Neural cell (in vitro differentiated cells): ENCODE measurements at regions not wholly inside any gene's neighbourhood (a gene's known extent, or its start where the extent isn't known, plus 50 kb on each side); places are given as distances from the start of the nearest gene placed in this dataset.

Experiments
- H2AFZ ChIP-seq: fragments of 200-600, 300-800 bp; sonication (generic), shearing (Covaris generic); 2 replicates; pipeline ENCODE4 v1.6.0; 2014; ENCODE audit warnings: low read depth, mild to moderate bottlenecking, antibody characterized with exemption, low read length, moderate library complexity
- H3F3A ChIP-seq: fragments of 200-600 bp; shearing (Covaris generic); 2 replicates; pipeline ENCODE4 v1.6.1; 2016; ENCODE audit warnings: mild to moderate bottlenecking, moderate library complexity, mixed read lengths, antibody characterized with exemption, low read length; ENCODE audit not compliant: insufficient read depth, poor library complexity, severe bottlenecking
- H3K27ac ChIP-seq: fragments of 200-600, 300-800 bp; sonication (generic), shearing (Covaris generic); 2 replicates; pipeline ENCODE4 v1.5.1; 2014; ENCODE audit warnings: mild to moderate bottlenecking, low read length, moderate library complexity
- H3K27me3 ChIP-seq: fragments of 300-800, 200-600 bp; sonication (generic), shearing (Covaris generic); 2 replicates; pipeline ENCODE4 v1.6.0; 2014; ENCODE audit warnings: mild to moderate bottlenecking, low read depth, low read length, moderate library complexity; ENCODE audit not compliant: insufficient read depth
- H3K36me3 ChIP-seq: fragments of 300-800, 200-600 bp; sonication (generic), shearing (Covaris generic); 2 replicates; pipeline ENCODE4 v1.5.1; 2014; ENCODE audit warnings: mild to moderate bottlenecking, antibody characterized with exemption, low read length, moderate library complexity; ENCODE audit not compliant: insufficient read depth
- H3K4me2 ChIP-seq: fragments of 300-800, 200-600 bp; sonication (generic), shearing (Covaris generic); 2 replicates; pipeline ENCODE4 v1.6.0; 2014; ENCODE audit warnings: mild to moderate bottlenecking, low read length
- H3K4me3 ChIP-seq: fragments of 300-800, 200-600 bp; sonication (generic), shearing (Covaris generic); 2 replicates; pipeline ENCODE4 v1.5.1; 2014; ENCODE audit warnings: mild to moderate bottlenecking, low read length, moderate library complexity
- H3K79me2 ChIP-seq: fragments of 200-600 bp; shearing (Covaris generic); replicated peaks from 2 replicates; pipeline ENCODE4 v1.6.0; 2014; ENCODE audit warnings: mild to moderate bottlenecking, low read length, moderate library complexity; ENCODE audit not compliant: insufficient read depth
- H3K9ac ChIP-seq: fragments of 300-800, 200-600 bp; sonication (generic), shearing (Covaris generic); 2 replicates; pipeline ENCODE4 v1.6.1; 2016; ENCODE audit warnings: mild to moderate bottlenecking, low read length, mixed read lengths
- H3K9me2 ChIP-seq: fragments of 200-600 bp; shearing (Covaris generic); 2 replicates; pipeline ENCODE4 v1.6.1; 2016; ENCODE audit warnings: mild to moderate bottlenecking, low read length, mixed read lengths; ENCODE audit not compliant: insufficient read depth
- H3K9me3 ChIP-seq: fragments of 200-600, 300-800 bp; sonication (generic), shearing (Covaris generic); 2 replicates; pipeline ENCODE4 v1.6.1; 2016; ENCODE audit warnings: mild to moderate bottlenecking, mixed run types, low read length, moderate library complexity, mixed read lengths
- H4K20me1 ChIP-seq: fragments of 200-600 bp; shearing (Covaris generic); 2 replicates; pipeline ENCODE4 v1.6.1; 2016; ENCODE audit warnings: mild to moderate bottlenecking, mixed run types; ENCODE audit not compliant: insufficient read depth
- EP300 ChIP-seq: fragments of 450-650 bp; conservative IDR thresholded peaks from 2 replicates; pipeline ENCODE4 v1.6.1; 2014; ENCODE audit warnings: antibody characterized with exemption, mild to moderate bottlenecking, moderate library complexity; ENCODE audit not compliant: poor library complexity, severe bottlenecking
- EZH2 ChIP-seq: fragments of 200-600, 300-800 bp; shearing (Covaris generic), sonication (generic); IDR thresholded peaks from 2 replicates; pipeline ENCODE4 v1.6.1; 2014; ENCODE audit warnings: antibody characterized with exemption, low read length, borderline replicate concordance, mild to moderate bottlenecking; ENCODE audit not compliant: insufficient read depth, poor library complexity, severe bottlenecking
- MXI1 ChIP-seq: fragments of 450-650 bp; conservative IDR thresholded peaks from 2 replicates; pipeline ENCODE4 v1.6.1; 2014; ENCODE audit warnings: antibody characterized with exemption, mild to moderate bottlenecking; ENCODE audit not compliant: poor library complexity, severe bottlenecking
- POLR2AphosphoS5 ChIP-seq: IDR thresholded peaks from 2 replicates; pipeline ENCODE4 v1.6.1; 2012
- RAD21 ChIP-seq: fragments of 450-650 bp; conservative IDR thresholded peaks from 2 replicates; pipeline ENCODE4 v1.6.1; 2014; ENCODE audit warnings: antibody characterized with exemption, mild to moderate bottlenecking, moderate library complexity
- SMC3 ChIP-seq: fragments of 450-650 bp; conservative IDR thresholded peaks from 2 replicates; pipeline ENCODE4 v1.6.1; 2014; ENCODE audit warnings: antibody characterized with exemption, mild to moderate bottlenecking, moderate library complexity; ENCODE audit not compliant: poor library complexity
- TAF1 ChIP-seq: IDR thresholded peaks from 2 replicates; pipeline ENCODE4 v1.6.1; 2012; ENCODE audit warnings: low read depth
- TF ChIP-seq, protein P1 (sequence below): IDR thresholded peaks from 2 replicates; pipeline ENCODE4 v1.6.1; 2012; ENCODE audit warnings: borderline replicate concordance
- TF ChIP-seq, protein P2 (sequence below): fragments of 450-650 bp; IDR thresholded peaks from 2 replicates; pipeline ENCODE4 v1.5.1; 2014; ENCODE audit warnings: antibody characterized with exemption, mild to moderate bottlenecking, moderate library complexity; ENCODE audit not compliant: poor library complexity, severe bottlenecking

DNA sequence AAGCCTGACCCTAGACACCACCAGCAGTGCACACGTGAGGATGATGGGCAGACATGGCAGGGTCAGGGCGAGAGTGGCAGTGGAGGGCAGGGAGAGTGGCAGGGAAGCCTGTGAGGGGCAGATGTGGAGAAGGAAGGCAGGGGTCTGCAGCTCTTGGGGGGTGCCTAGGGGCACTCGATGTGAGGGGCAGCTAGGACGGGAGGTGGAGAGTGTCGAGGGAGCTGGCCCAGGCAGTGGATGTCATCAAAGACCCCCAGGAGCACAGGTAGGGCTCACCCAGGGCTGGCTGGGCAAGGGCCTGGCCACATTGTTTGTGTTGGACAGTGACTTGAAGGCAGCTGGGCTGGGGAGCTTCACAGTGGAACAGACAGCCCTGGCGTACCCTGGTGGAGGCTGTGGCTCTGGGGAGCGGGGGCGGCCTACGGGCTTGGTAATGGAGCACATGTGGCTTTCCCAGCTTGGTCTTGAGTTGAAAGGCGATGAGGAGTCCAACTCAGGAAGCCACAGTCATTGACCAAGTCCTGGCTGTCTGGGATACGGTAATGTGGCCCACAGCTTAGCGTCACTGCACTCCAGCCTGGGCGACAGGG lies 87.1 kb downstream of the RTP5 start:
- no peak overlapping the region for H3K4me2 ChIP-seq
- no peaks in the 10 kb centered on the region for H3K79me2 ChIP-seq
- no peaks in the 10 kb centered on the region for H3K36me3 ChIP-seq
- H3K4me3 ChIP-seq: no peak overlapping the region
- H3K9me2 ChIP-seq: no peaks in the 10 kb centered on the region
- H2AFZ ChIP-seq: no peak overlapping the region
- no peaks in the 10 kb centered on the region for H3K9me3 ChIP-seq
- H3F3A ChIP-seq: no peaks in the 10 kb centered on the region
- H3K27me3 ChIP-seq: no peaks in the 10 kb centered on the region
- no peak overlapping the region for H3K9ac ChIP-seq
- no peaks in the 10 kb centered on the region for H4K20me1 ChIP-seq
- no peak overlapping the region for H3K27ac ChIP-seq
- TF ChIP-seq, protein P1, sequence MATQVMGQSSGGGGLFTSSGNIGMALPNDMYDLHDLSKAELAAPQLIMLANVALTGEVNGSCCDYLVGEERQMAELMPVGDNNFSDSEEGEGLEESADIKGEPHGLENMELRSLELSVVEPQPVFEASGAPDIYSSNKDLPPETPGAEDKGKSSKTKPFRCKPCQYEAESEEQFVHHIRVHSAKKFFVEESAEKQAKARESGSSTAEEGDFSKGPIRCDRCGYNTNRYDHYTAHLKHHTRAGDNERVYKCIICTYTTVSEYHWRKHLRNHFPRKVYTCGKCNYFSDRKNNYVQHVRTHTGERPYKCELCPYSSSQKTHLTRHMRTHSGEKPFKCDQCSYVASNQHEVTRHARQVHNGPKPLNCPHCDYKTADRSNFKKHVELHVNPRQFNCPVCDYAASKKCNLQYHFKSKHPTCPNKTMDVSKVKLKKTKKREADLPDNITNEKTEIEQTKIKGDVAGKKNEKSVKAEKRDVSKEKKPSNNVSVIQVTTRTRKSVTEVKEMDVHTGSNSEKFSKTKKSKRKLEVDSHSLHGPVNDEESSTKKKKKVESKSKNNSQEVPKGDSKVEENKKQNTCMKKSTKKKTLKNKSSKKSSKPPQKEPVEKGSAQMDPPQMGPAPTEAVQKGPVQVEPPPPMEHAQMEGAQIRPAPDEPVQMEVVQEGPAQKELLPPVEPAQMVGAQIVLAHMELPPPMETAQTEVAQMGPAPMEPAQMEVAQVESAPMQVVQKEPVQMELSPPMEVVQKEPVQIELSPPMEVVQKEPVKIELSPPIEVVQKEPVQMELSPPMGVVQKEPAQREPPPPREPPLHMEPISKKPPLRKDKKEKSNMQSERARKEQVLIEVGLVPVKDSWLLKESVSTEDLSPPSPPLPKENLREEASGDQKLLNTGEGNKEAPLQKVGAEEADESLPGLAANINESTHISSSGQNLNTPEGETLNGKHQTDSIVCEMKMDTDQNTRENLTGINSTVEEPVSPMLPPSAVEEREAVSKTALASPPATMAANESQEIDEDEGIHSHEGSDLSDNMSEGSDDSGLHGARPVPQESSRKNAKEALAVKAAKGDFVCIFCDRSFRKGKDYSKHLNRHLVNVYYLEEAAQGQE: no peak
- no peak for TF ChIP-seq EZH2
- no peak for TF ChIP-seq SMC3
- no peak for TF ChIP-seq MXI1
- TF ChIP-seq, protein P2, sequence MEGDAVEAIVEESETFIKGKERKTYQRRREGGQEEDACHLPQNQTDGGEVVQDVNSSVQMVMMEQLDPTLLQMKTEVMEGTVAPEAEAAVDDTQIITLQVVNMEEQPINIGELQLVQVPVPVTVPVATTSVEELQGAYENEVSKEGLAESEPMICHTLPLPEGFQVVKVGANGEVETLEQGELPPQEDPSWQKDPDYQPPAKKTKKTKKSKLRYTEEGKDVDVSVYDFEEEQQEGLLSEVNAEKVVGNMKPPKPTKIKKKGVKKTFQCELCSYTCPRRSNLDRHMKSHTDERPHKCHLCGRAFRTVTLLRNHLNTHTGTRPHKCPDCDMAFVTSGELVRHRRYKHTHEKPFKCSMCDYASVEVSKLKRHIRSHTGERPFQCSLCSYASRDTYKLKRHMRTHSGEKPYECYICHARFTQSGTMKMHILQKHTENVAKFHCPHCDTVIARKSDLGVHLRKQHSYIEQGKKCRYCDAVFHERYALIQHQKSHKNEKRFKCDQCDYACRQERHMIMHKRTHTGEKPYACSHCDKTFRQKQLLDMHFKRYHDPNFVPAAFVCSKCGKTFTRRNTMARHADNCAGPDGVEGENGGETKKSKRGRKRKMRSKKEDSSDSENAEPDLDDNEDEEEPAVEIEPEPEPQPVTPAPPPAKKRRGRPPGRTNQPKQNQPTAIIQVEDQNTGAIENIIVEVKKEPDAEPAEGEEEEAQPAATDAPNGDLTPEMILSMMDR: no peak
- TF ChIP-seq RAD21: no peak
- no peak for TF ChIP-seq POLR2AphosphoS5
- TF ChIP-seq EP300: no peak
- TF ChIP-seq TAF1: no peak

DNA sequence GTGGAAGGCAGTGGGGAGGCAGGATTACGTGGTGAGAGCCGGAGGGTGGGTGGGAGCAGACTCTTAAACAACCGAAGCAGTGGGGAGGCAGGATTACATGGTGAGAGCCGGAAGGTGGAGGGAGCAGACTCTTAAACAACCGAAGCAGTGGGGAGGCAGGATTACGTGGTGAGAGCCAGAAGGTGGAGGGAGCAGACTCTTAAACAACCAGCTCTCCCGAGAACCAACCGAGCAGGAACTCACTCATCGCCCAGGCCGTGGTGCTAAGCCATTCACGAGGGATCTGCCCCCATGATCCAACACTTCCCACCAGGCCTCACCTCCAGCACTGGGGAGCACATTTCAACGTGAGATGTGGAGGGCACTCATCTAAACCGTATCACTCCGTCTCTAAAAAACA lies 87.7 kb downstream of the RTP5 start:
- no peaks in the 10 kb centered on the region for H3K36me3 ChIP-seq
- no peaks in the 10 kb centered on the region for H3K27me3 ChIP-seq
- H3K27ac ChIP-seq: no peak overlapping the region
- H3F3A ChIP-seq: no peaks in the 10 kb centered on the region
- no peaks in the 10 kb centered on the region for H3K9me2 ChIP-seq
- H3K9ac ChIP-seq: no peak overlapping the region
- H3K79me2 ChIP-seq: no peaks in the 10 kb centered on the region
- no peaks in the 10 kb centered on the region for H4K20me1 ChIP-seq
- H3K4me2 ChIP-seq: no peak overlapping the region
- H2AFZ ChIP-seq: no peak overlapping the region
- no peak overlapping the region for H3K4me3 ChIP-seq
- no peak for TF ChIP-seq RAD21
- no peak for TF ChIP-seq EP300
- TF ChIP-seq, protein P1: no peak
- no peak for TF ChIP-seq SMC3
- TF ChIP-seq TAF1: no peak
- TF ChIP-seq MXI1: no peak
- TF ChIP-seq EZH2: no peak
- TF ChIP-seq POLR2AphosphoS5: no peak
- TF ChIP-seq, protein P2: no peak
- no peaks in the 10 kb centered on the region for H3K9me3 ChIP-seq
